ENCODE measurements at regions not wholly inside any gene's neighbourhood (a gene's known extent, or its start where the extent isn't known, plus 50 kb on each side); places are given as distances from the start of the nearest gene placed in this dataset.

- peaks cover 7% of the 10 kb centered on the region for H3K4me1 Mint-ChIP-seq (ENCODE audit: low read depth, unreplicated experiment)
- no TSS peak for BruUV-seq (replicated peaks)
- CTCF ChIA-PET, result no interaction called here
Measured at GRCh38 chr13:67763984-67764383, 533.8 kb upstream of the PCDH9 start.

GRCh38 chr13:67763384-67763783 lies 533.2 kb upstream of the PCDH9 start:
- no peaks in the 10 kb centered on the region for H3K27me3 Mint-ChIP-seq (ENCODE audit: insufficient read depth, unreplicated experiment)
- no peak overlapping the region for H3K4me3 Mint-ChIP-seq (ENCODE audit: unreplicated experiment)
- H3K9me3 ChIP-seq, result no peaks in the 10 kb centered on the region
- H3K27me3 ChIP-seq (replicated peaks; ENCODE audit: control insufficient read depth, insufficient read depth, low read length), result no peaks in the 10 kb centered on the region
- intact Hi-C loops (cut with micrococcal nuclease; ENCODE audit: unreplicated experiment), result no loop called here
- no peaks in the 10 kb centered on the region for H3K4me1 ChIP-seq
- no peaks in the 10 kb centered on the region for H3K36me3 Mint-ChIP-seq (ENCODE audit: insufficient read depth, unreplicated experiment)
- no peaks in the 10 kb centered on the region for H3K9me3 Mint-ChIP-seq (ENCODE audit: unreplicated experiment)
- POLR2A ChIA-PET, result no interaction called here
- DNase-seq, result no peak
- no TSS peak for BruUV-seq (replicated peaks)
- no peak overlapping the region for H3K4me3 ChIP-seq (ENCODE audit: low read depth, low read length)
- H3K27ac Mint-ChIP-seq (ENCODE audit: unreplicated experiment), result no peak overlapping the region
- CTCF ChIA-PET, result no interaction called here
- H3K4me1 Mint-ChIP-seq (ENCODE audit: low read depth, unreplicated experiment), result peaks cover 7% of the 10 kb centered on the region
- H3K36me3 ChIP-seq (ENCODE audit: control insufficient read depth, insufficient read depth, low read length), result no peaks in the 10 kb centered on the region
- TF ChIP-seq CTCF (IDR thresholded peaks at IDR 0.05; ENCODE audit: insufficient read depth in 1 of 2, low read depth in 1 of 2, low read length in 1 of 2, severe bottlenecking in 1 of 2, unreplicated experiment in 1 of 2), result no peak

More at GRCh38 chr13:67763984-67764383, 533.8 kb upstream of the PCDH9 start:
- Histone ChIP-seq H3K9me3 (no peaks in the 10 kb centered on the region), H3K4me3 (ENCODE audit: low read depth, low read length) (no peak overlapping the region), H3K36me3 (ENCODE audit: control insufficient read depth, insufficient read depth, low read length) (no peaks in the 10 kb centered on the region), H3K27me3 (replicated peaks; ENCODE audit: control insufficient read depth, insufficient read depth, low read length) (no peaks in the 10 kb centered on the region), H3K4me1 (no peaks in the 10 kb centered on the region)
- DNase-seq, result no peak
- POLR2A ChIA-PET, result no interaction called here
- intact Hi-C loops (cut with micrococcal nuclease; ENCODE audit: unreplicated experiment), result no loop called here
- no peak for TF ChIP-seq CTCF (IDR thresholded peaks at IDR 0.05; ENCODE audit: insufficient read depth in 1 of 2, low read depth in 1 of 2, low read length in 1 of 2, severe bottlenecking in 1 of 2, unreplicated experiment in 1 of 2)
- H3K9me3 Mint-ChIP-seq (ENCODE audit: unreplicated experiment), result no peaks in the 10 kb centered on the region
- H3K27me3 Mint-ChIP-seq (ENCODE audit: insufficient read depth, unreplicated experiment), result no peaks in the 10 kb centered on the region
- no peaks in the 10 kb centered on the region for H3K36me3 Mint-ChIP-seq (ENCODE audit: insufficient read depth, unreplicated experiment)
- no peak overlapping the region for H3K27ac Mint-ChIP-seq (ENCODE audit: unreplicated experiment)
- H3K4me3 Mint-ChIP-seq (ENCODE audit: unreplicated experiment), result no peak overlapping the region

- H3K27ac Mint-ChIP-seq (ENCODE audit: unreplicated experiment), result no peak overlapping the region
- ChIA-PET POLR2A (no interaction called here), CTCF (no interaction called here)
- H3K4me1 Mint-ChIP-seq (ENCODE audit: low read depth, unreplicated experiment), result no peaks in the 10 kb centered on the region
- no peak for DNase-seq
- no peak overlapping the region for H3K4me3 Mint-ChIP-seq (ENCODE audit: unreplicated experiment)
- no TSS peak for BruUV-seq (replicated peaks)
- Histone ChIP-seq H3K36me3 (ENCODE audit: control insufficient read depth, insufficient read depth, low read length) (no peaks in the 10 kb centered on the region), H3K4me3 (ENCODE audit: low read depth, low read length) (no peak overlapping the region), H3K27me3 (replicated peaks; ENCODE audit: control insufficient read depth, insufficient read depth, low read length) (no peaks in the 10 kb centered on the region), H3K9me3 (no peaks in the 10 kb centered on the region; the same call in 1 of the 2 replicates), H3K4me1 (no peaks in the 10 kb centered on the region)
- peaks cover 15% of the 10 kb centered on the region for H3K9me3 Mint-ChIP-seq (ENCODE audit: unreplicated experiment)
- TF ChIP-seq CTCF (IDR thresholded peaks at IDR 0.05; ENCODE audit: insufficient read depth in 1 of 2, low read depth in 1 of 2, low read length in 1 of 2, severe bottlenecking in 1 of 2, unreplicated experiment in 1 of 2), result no peak
- H3K27me3 Mint-ChIP-seq (ENCODE audit: insufficient read depth, unreplicated experiment), result peaks cover 4% of the 10 kb centered on the region
- intact Hi-C loops (cut with micrococcal nuclease; ENCODE audit: unreplicated experiment), result no loop called here
- H3K36me3 Mint-ChIP-seq (ENCODE audit: insufficient read depth, unreplicated experiment), result no peaks in the 10 kb centered on the region
Measured at GRCh38 chr13:67758975-67759374, 528.8 kb upstream of the PCDH9 start.

Measured in Caco-2 (cell line).